ENCODE measurements at regions not wholly inside any gene's neighbourhood (a gene's known extent, or its start where the extent isn't known, plus 50 kb on each side); places are given as distances from the start of the nearest gene placed in this dataset.
A peak's percentile ranks its signal among the peaks of the same experiment; 100 is the strongest.

GRCh38 chr15:61736790-61737189 lies 323.5 kb downstream of the VPS13C start:
- DNase-seq = no peak

GRCh38 chr15:61731099-61731498 lies 329.1 kb downstream of the VPS13C start:
- DNase-seq = no peak

GRCh38 chr15:61729646-61730045 lies 330.6 kb downstream of the VPS13C start:
- DNase-seq = no peak

- DNase-seq = no peak
Observed at GRCh38 chr15:61726166-61726565, 334.1 kb downstream of the VPS13C start.

GRCh38 chr15:61725251-61725650 lies 335.0 kb downstream of the VPS13C start:
- no peak for DNase-seq

- peak in 1 of 2 experiments; percentile 12 for DNase-seq
Observed at GRCh38 chr15:61724251-61724939, 335.9 kb downstream of the VPS13C start.

- no peak for DNase-seq
Observed at GRCh38 chr15:61721418-61721817, 338.8 kb downstream of the VPS13C start.

GRCh38 chr15:61720197-61720704 lies 340.0 kb downstream of the VPS13C start:
- DNase-seq = no peak

- no peak for DNase-seq
Observed at GRCh38 chr15:61715082-61715481, 345.2 kb downstream of the VPS13C start.

GRCh38 chr15:61712129-61712759 lies 348.0 kb downstream of the VPS13C start:
- no peak for DNase-seq

- DNase-seq = no peak
Observed at GRCh38 chr15:61702224-61703020, 357.8 kb downstream of the VPS13C start.

GRCh38 chr15:61701455-61701854 lies 358.8 kb downstream of the VPS13C start:
- DNase-seq = no peak

- DNase-seq = no peak
Observed at GRCh38 chr15:61700803-61701202, 359.4 kb downstream of the VPS13C start.

GRCh38 chr15:61697796-61698195 lies 362.5 kb downstream of the VPS13C start:
- no peak for DNase-seq

- no peak for DNase-seq
Observed at GRCh38 chr15:61689067-61689466, 371.2 kb downstream of the VPS13C start.

GRCh38 chr15:61687651-61688050 lies 372.6 kb downstream of the VPS13C start:
- no peak for DNase-seq

GRCh38 chr15:61687124-61687523 lies 373.1 kb downstream of the VPS13C start:
- DNase-seq = no peak

GRCh38 chr15:61685971-61686370 lies 374.3 kb downstream of the VPS13C start:
- no peak for DNase-seq

GRCh38 chr15:61685534-61685933 lies 374.7 kb downstream of the VPS13C start:
- DNase-seq = no peak

- no peak for DNase-seq
Observed at GRCh38 chr15:61684749-61685467, 375.3 kb downstream of the VPS13C start.

- DNase-seq = no peak
Observed at GRCh38 chr15:61682891-61683735, 377.1 kb downstream of the VPS13C start.

GRCh38 chr15:61681676-61682075 lies 378.6 kb downstream of the VPS13C start:
- no peak for DNase-seq
